ENCODE measurements at regions not wholly inside any gene's neighbourhood (a gene's known extent, or its start where the extent isn't known, plus 50 kb on each side); places are given as distances from the start of the nearest gene placed in this dataset.

- no peak overlapping the region for H3K4me3 ChIP-seq (ENCODE audit: low read depth, low read length)
- in situ Hi-C loops (cut with HindIII; ENCODE audit: low sequenced_read_pairs): no loop called here
Measured at GRCh38 chr12:30151831-30152230, 368.1 kb upstream of the TMTC1 start.

GRCh38 chr12:30146561-30146960 lies 362.8 kb upstream of the TMTC1 start:
- in situ Hi-C loops (cut with HindIII; ENCODE audit: low sequenced_read_pairs): no loop called here
- no peak overlapping the region for H3K4me3 ChIP-seq (ENCODE audit: low read depth, low read length)
- no peak for DNase-seq (ENCODE audit: low read depth, low spot score)
- TF ChIP-seq CTCF (IDR thresholded peaks at IDR 0.05; ENCODE audit: low read depth, low read length): no peak

More at GRCh38 chr12:30151831-30152230, 368.1 kb upstream of the TMTC1 start:
- no peak for TF ChIP-seq CTCF (IDR thresholded peaks at IDR 0.05; ENCODE audit: low read depth, low read length)
- DNase-seq (ENCODE audit: low read depth, low spot score): no peak

- in situ Hi-C loops (cut with HindIII; ENCODE audit: low sequenced_read_pairs): no loop called here
- H3K4me3 ChIP-seq (ENCODE audit: low read depth, low read length): no peak overlapping the region
- no peak for DNase-seq (ENCODE audit: low read depth, low spot score)
- no peak for TF ChIP-seq CTCF (IDR thresholded peaks at IDR 0.05; ENCODE audit: low read depth, low read length)
Measured at GRCh38 chr12:30145684-30146032, 361.9 kb upstream of the TMTC1 start.

- DNase-seq (ENCODE audit: low read depth, low spot score): no peak
- in situ Hi-C loops (cut with HindIII; ENCODE audit: low sequenced_read_pairs): no loop called here
- no peak overlapping the region for H3K4me3 ChIP-seq (ENCODE audit: low read depth, low read length)
- TF ChIP-seq CTCF (IDR thresholded peaks at IDR 0.05; ENCODE audit: low read depth, low read length): no peak
Measured at GRCh38 chr12:30144777-30145683, 361.3 kb upstream of the TMTC1 start.

- no peak overlapping the region for H3K4me3 ChIP-seq (ENCODE audit: low read depth, low read length)
- no peak for DNase-seq (ENCODE audit: low read depth, low spot score)
- no peak for TF ChIP-seq CTCF (IDR thresholded peaks at IDR 0.05; ENCODE audit: low read depth, low read length)
- in situ Hi-C loops (cut with HindIII; ENCODE audit: low sequenced_read_pairs): no loop called here
Measured at GRCh38 chr12:30142301-30142700, 358.6 kb upstream of the TMTC1 start.

- no peak for DNase-seq (ENCODE audit: low read depth, low spot score)
- no peak for TF ChIP-seq CTCF (IDR thresholded peaks at IDR 0.05; ENCODE audit: low read depth, low read length)
- in situ Hi-C loops (cut with HindIII; ENCODE audit: low sequenced_read_pairs): no loop called here
- no peak overlapping the region for H3K4me3 ChIP-seq (ENCODE audit: low read depth, low read length)
Measured at GRCh38 chr12:30138483-30138882, 354.7 kb upstream of the TMTC1 start.
